Fibroblast of gingiva (primary cell): ENCODE measurements at regions not wholly inside any gene's neighbourhood (a gene's known extent, or its start where the extent isn't known, plus 50 kb on each side); places are given as distances from the start of the nearest gene placed in this dataset.

Source experiments
- DNase-seq: peaks from one replicate; pipeline ENCODE4 v3.0.0-alpha.2; 2011; ENCODE audit warnings: low read depth

GRCh38 chr3:72401005-72401545 lies 447.2 kb downstream of the SHQ1 start:
- DNase-seq, result no peak

- no peak for DNase-seq
Measured at GRCh38 chr3:72398781-72399180, 449.5 kb downstream of the SHQ1 start.

GRCh38 chr3:72397586-72397985 lies 450.7 kb downstream of the SHQ1 start:
- DNase-seq, result no peak

GRCh38 chr3:72396899-72397298 lies 451.3 kb downstream of the SHQ1 start:
- no peak for DNase-seq

- peak; percentile 13 for DNase-seq
Measured at GRCh38 chr3:72395776-72396311, 452.4 kb downstream of the SHQ1 start.

- DNase-seq, result no peak
Measured at GRCh38 chr3:72393455-72393854, 454.8 kb downstream of the SHQ1 start.

GRCh38 chr3:72391659-72392058 lies 456.6 kb downstream of the SHQ1 start:
- no peak for DNase-seq

GRCh38 chr3:72390841-72391240 lies 457.4 kb downstream of the SHQ1 start:
- no peak for DNase-seq

- no peak for DNase-seq
Measured at GRCh38 chr3:72388644-72389043, 459.6 kb downstream of the SHQ1 start.

GRCh38 chr3:72388117-72388516 lies 460.1 kb downstream of the SHQ1 start:
- DNase-seq, result no peak

- no peak for DNase-seq
Measured at GRCh38 chr3:72386327-72387000, 461.8 kb downstream of the SHQ1 start.

- no peak for DNase-seq
Measured at GRCh38 chr3:72385167-72385566, 463.1 kb downstream of the SHQ1 start.

- no peak for DNase-seq
Measured at GRCh38 chr3:72384602-72385001, 463.6 kb downstream of the SHQ1 start.

GRCh38 chr3:72383883-72384282 lies 464.4 kb downstream of the SHQ1 start:
- DNase-seq, result no peak

GRCh38 chr3:72383230-72383629 lies 465.0 kb downstream of the SHQ1 start:
- DNase-seq, result no peak

GRCh38 chr3:72382460-72382859 lies 465.8 kb downstream of the SHQ1 start:
- no peak for DNase-seq

GRCh38 chr3:72381584-72381983 lies 466.7 kb downstream of the SHQ1 start:
- no peak for DNase-seq

- DNase-seq, result no peak
Measured at GRCh38 chr3:72380711-72381493, 467.3 kb downstream of the SHQ1 start.

- DNase-seq, result peak; percentile 35
Measured at GRCh38 chr3:72380193-72380592, 468.1 kb downstream of the SHQ1 start.

GRCh38 chr3:72379500-72380187 lies 468.6 kb downstream of the SHQ1 start:
- peak; percentile 36 for DNase-seq

GRCh38 chr3:72378287-72378686 lies 470.0 kb downstream of the SHQ1 start:
- no peak for DNase-seq

- DNase-seq, result no peak
Measured at GRCh38 chr3:72376956-72377710, 471.1 kb downstream of the SHQ1 start.
